K562 (cell line): ENCODE measurements at regions not wholly inside any gene's neighbourhood (a gene's known extent, or its start where the extent isn't known, plus 50 kb on each side); places are given as distances from the start of the nearest gene placed in this dataset.

ENCODE experiments used
- ATAC-seq: fragments of 200-7000 bp; cut with Tn5 transposase; 3 replicates; pipeline ENCODE4 v1.9.1; 2020; ENCODE audit warnings: moderate library complexity
- BruUV-seq: library from RNA; stranded (reverse); fragments of 400-500 nt; replicated peaks from 2 replicates; lab custom pipeline; 2021; lab: Mats Ljungman, UMichigan
- CTCF ChIA-PET: fragments of 300-600 bp; formaldehyde crosslinking; extraction: SDS; loops from one replicate; lab custom pipeline; 2021; ENCODE audit warnings: low intra/inter-chr PET ratio; lab: Yijun Ruan, JAX
- POLR2A ChIA-PET: fragments of 300-600, 350-650 bp; sonication (Branson Sonifier 250); formaldehyde crosslinking; extraction: SDS; loops from one replicate; lab custom pipeline; 2021; ENCODE audit warnings: antibody characterized with exemption, inconsistent platforms; lab: Yijun Ruan, JAX
- DNase-seq, 4 experiments: peaks; one replicate each; pipeline versions ENCODE4 v3.0.0 to v3.0.0-alpha.2; 2011 to 2018; ENCODE audit warnings: low spot score in 3 of 4, mixed read lengths in 3 of 4; ENCODE audit errors: extremely low read depth in 1 of 4
- FAIRE-seq: peaks from 2 replicates; lab custom pipeline; 2011; peaks lifted over from hg19 to GRCh38; lab: Jason Lieb, UNC
- H2AFZ ChIP-seq: 2 replicates; pipeline ENCODE4 v1.6.0; 2011; ENCODE audit warnings: low read depth, low read length, control low read depth, inconsistent platforms
- H3K27ac ChIP-seq: fragments of 200-600 bp; 3 replicates; pipeline ENCODE4 v1.8.0; 2011; ENCODE audit warnings: low read depth, mild to moderate bottlenecking, control low read depth, inconsistent platforms, low read length, moderate library complexity, mixed read lengths; ENCODE audit errors: extremely low read depth
- H3K27me3 ChIP-seq, 2 experiments: fragments of 300-600 bp in 1 of 2; 2 replicates in 1 of 2; 3 replicates in 1 of 2; pipeline versions ENCODE4 v1.6.0 to v1.8.0; 2011; ENCODE audit warnings: inconsistent platforms in 2 of 2, low read length in 2 of 2, mild to moderate bottlenecking in 1 of 2, mixed read lengths in 1 of 2, moderate library complexity in 1 of 2; ENCODE audit not compliant: control insufficient read depth in 2 of 2, insufficient read depth in 2 of 2
- H3K36me3 ChIP-seq: fragments of 300-600 bp; 3 replicates; pipeline ENCODE4 v1.8.0; 2011; ENCODE audit warnings: mild to moderate bottlenecking, low read length, inconsistent platforms; ENCODE audit not compliant: control insufficient read depth, insufficient read depth
- H3K4me1 ChIP-seq, 2 experiments: fragments of 200-600 bp in 1 of 2; replicated peaks in 1 of 2; 2 replicates in 1 of 2; 3 replicates in 1 of 2; pipeline versions ENCODE4 v1.5.1 to v1.8.0; 2011; ENCODE audit warnings: inconsistent platforms in 2 of 2, low read length in 2 of 2, mild to moderate bottlenecking in 1 of 2, mixed read lengths in 1 of 2, moderate library complexity in 1 of 2; ENCODE audit not compliant: control insufficient read depth in 2 of 2, insufficient read depth in 2 of 2
- H3K4me2 ChIP-seq: 2 replicates; pipeline ENCODE4 v1.6.1; 2011; ENCODE audit warnings: low read length, control low read depth, inconsistent platforms, mixed read lengths; ENCODE audit not compliant: insufficient read depth
- H3K4me3 ChIP-seq: fragments of 200-600 bp; sonication (generic), shearing (Covaris generic); 2 replicates; pipeline ENCODE4 v1.5.1; 2016; ENCODE audit warnings: control low read depth, inconsistent platforms
- H3K79me2 ChIP-seq: fragments of 200-600 bp; 3 replicates; pipeline ENCODE4 v1.8.0; 2011; ENCODE audit warnings: low read length, inconsistent platforms; ENCODE audit not compliant: control insufficient read depth, insufficient read depth
- H3K9ac ChIP-seq, 2 experiments: 2 replicates each; pipeline versions ENCODE4 v1.6.0 to v1.6.1; 2011; ENCODE audit warnings: low read depth in 2 of 2, low read length in 2 of 2, control low read depth in 1 of 2, inconsistent platforms in 1 of 2, mild to moderate bottlenecking in 1 of 2, mixed read lengths in 1 of 2; ENCODE audit not compliant: insufficient read depth in 1 of 2
- H3K9me1 ChIP-seq: one replicate; pipeline ENCODE4 v1.6.0; 2011; ENCODE audit warnings: inconsistent platforms, mild to moderate bottlenecking, low read length, moderate library complexity; ENCODE audit not compliant: control insufficient read depth, insufficient read depth
- H3K9me3 ChIP-seq: replicated peaks from 2 replicates; pipeline ENCODE4 v1.5.1; 2011; ENCODE audit warnings: low read depth, low read length, inconsistent platforms; ENCODE audit not compliant: control insufficient read depth, insufficient read depth
- H4K20me1 ChIP-seq: replicated peaks from 2 replicates; pipeline ENCODE4 v1.6.1; 2011; ENCODE audit warnings: low read length, inconsistent platforms, mixed read lengths; ENCODE audit not compliant: control insufficient read depth, insufficient read depth
- ATF7 ChIP-seq: fragments of 450-650 bp; IDR thresholded peaks from 2 replicates; pipeline ENCODE4 v1.7.1; 2014; ENCODE audit warnings: mild to moderate bottlenecking, moderate library complexity
- CHD7 ChIP-seq: fragments of 200-600 bp; sonication (generic); IDR thresholded peaks from one replicate; pipeline ENCODE4 v1.6.1; 2012; ENCODE audit warnings: mild to moderate bottlenecking, low read depth, low read length, inconsistent platforms
- CSDE1 ChIP-seq, 2 experiments: fragments of 450-650 bp; IDR thresholded peaks; 2 replicates each; pipeline ENCODE4 v1.6.1; 2016; ENCODE audit warnings: mild to moderate bottlenecking in 1 of 2
- GABPA ChIP-seq: fragments of 200-800 bp; sonication (Bioruptor generic); conservative IDR thresholded peaks from 2 replicates; pipeline ENCODE4 v1.6.1; 2016; ENCODE audit warnings: low read depth, missing genetic modification characterization, missing compliant biosample characterization
- KHSRP ChIP-seq: fragments of 450-650 bp; IDR thresholded peaks from 2 replicates; pipeline ENCODE4 v1.6.1; 2017
- MTA1 ChIP-seq: fragments of 450-650 bp; IDR thresholded peaks from 2 replicates; pipeline ENCODE4 v1.6.1; 2017; ENCODE audit warnings: borderline replicate concordance
- SREBF2 ChIP-seq: sonication (generic); formaldehyde crosslinking; IDR thresholded peaks from 2 replicates; pipeline ENCODE4 v1.4.0; 2020; ENCODE audit warnings: mild to moderate bottlenecking, missing genetic modification reagents
- WGBS: fragments of 100-300 bp; shearing (Covaris generic); methylation state at CpG from one replicate; pipeline ENCODE4 v1.1.6; 2016; ENCODE audit warnings: low coverage, mixed read lengths; ENCODE audit not compliant: insufficient coverage; ENCODE audit errors: missing lambda C conversion rate; 5-methylcytosine and 5-hydroxymethylcytosine counted together
- in situ Hi-C: fragments of 300-500 bp; cut with MboI; formaldehyde crosslinking; loops from 4 replicates; pipeline ENCODE4 v1.15.0; 2018; ENCODE audit warnings: inconsistent platforms, mixed read lengths
- intact Hi-C: fragments of 100-400 bp; cut with micrococcal nuclease; formaldehyde crosslinking; loops from 2 replicates; pipeline ENCODE4 v1.14.2; 2022

GRCh38 chr2:5766056-5766455 is 73.9 kb downstream of the SOX11 start:
- WGBS: 0% methylated on average over 2 of the region's 2 CpGs
- CTCF ChIA-PET: no interaction called here
- intact Hi-C loops: no loop called here
- POLR2A ChIA-PET: no interaction called here
- Histone ChIP-seq H3K4me2 (no peak overlapping the region), H3K36me3 (no peaks in the 10 kb centered on the region), H3K27ac (no peak overlapping the region), H3K79me2 (no peaks in the 10 kb centered on the region), H3K4me1 (no peaks in the 10 kb centered on the region)
- DNase-seq: no peak
- ATAC-seq: no peak
- FAIRE-seq: no peak
- TF ChIP-seq ATF7: no peak
- no peak for TF ChIP-seq GABPA (tag)
- no peak for TF ChIP-seq SREBF2
- TF ChIP-seq CSDE1 (IDR thresholded peaks at IDR 0.05): no peak
- no peak for TF ChIP-seq MTA1
- no peak for TF ChIP-seq KHSRP
- no peak for TF ChIP-seq CHD7
- TF ChIP-seq, all 486 proteins: peak for 0
- H3K27me3 ChIP-seq: no peaks in the 10 kb centered on the region
- no TSS peak for BruUV-seq
- peaks cover 2% of the 10 kb centered on the region; the same call in 1 of the 2 replicates for H3K9me3 ChIP-seq
- H3K9ac ChIP-seq: no peak overlapping the region
- no peak overlapping the region for H3K4me3 ChIP-seq
- no peaks in the 10 kb centered on the region for H4K20me1 ChIP-seq
- in situ Hi-C loops: no loop called here
- no peaks in the 10 kb centered on the region for H3K9me1 ChIP-seq
- no peak overlapping the region for H2AFZ ChIP-seq
